Thoracic aorta (tissue), 2 donors: ENCODE measurements at regions not wholly inside any gene's neighbourhood (a gene's known extent, or its start where the extent isn't known, plus 50 kb on each side); places are given as distances from the start of the nearest gene placed in this dataset.

Experiments used
- ATAC-seq: fragments of 150-250 bp; one replicate; pipeline ENCODE4 v1.8.0; 2017; ENCODE audit warnings: low read depth; ENCODE audit not compliant: insufficient number of reproducible peaks, low FRiP score
- DNase-seq: peaks from one replicate; pipeline ENCODE4 v3.0.0-alpha.2; 2020; ENCODE audit warnings: low spot score
- H3K27ac ChIP-seq, 2 donors: fragments of 200-600 bp; sonication (generic); 1 replicate in 1 of 2; 2 replicates in 1 of 2; pipeline ENCODE4 v1.5.1; 2016; ENCODE audit warnings: mild to moderate bottlenecking in 2 of 2, moderate library complexity in 2 of 2
- H3K27me3 ChIP-seq: fragments of 200-600 bp; sonication (generic); replicated peaks from 2 replicates; pipeline ENCODE4 v1.6.0; 2016; ENCODE audit warnings: mild to moderate bottlenecking; ENCODE audit not compliant: insufficient read depth
- H3K36me3 ChIP-seq: fragments of 200-600 bp; sonication (generic); one replicate; pipeline ENCODE4 v1.5.1; 2016
- H3K4me1 ChIP-seq, 2 donors: fragments of 200-600 bp; sonication (generic); 1 replicate in 1 of 2; 2 replicates in 1 of 2; pipeline versions ENCODE4 v1.5.1 to v1.6.0; 2016; ENCODE audit warnings: low read depth in 2 of 2, mild to moderate bottlenecking in 1 of 2; ENCODE audit not compliant: control insufficient read depth in 1 of 2
- H3K4me3 ChIP-seq: fragments of 200-600 bp; sonication (generic); 2 replicates; pipeline ENCODE4 v1.5.1; 2016; ENCODE audit warnings: mild to moderate bottlenecking
- H3K9me3 ChIP-seq: fragments of 200-600 bp; sonication (generic); 2 replicates; pipeline ENCODE4 v1.5.1; 2016
- CTCF ChIP-seq: fragments of 200-600 bp; sonication (generic); IDR thresholded peaks from one replicate; pipeline ENCODE4 v1.5.1; 2019; ENCODE audit warnings: antibody characterized with exemption

GRCh38 chr2:136373029-136373428 is 255.1 kb upstream of the CXCR4 start:
- no peaks in the 10 kb centered on the region for H3K9me3 ChIP-seq
- H3K27ac ChIP-seq: no peak overlapping the region
- ATAC-seq (no peak), DNase-seq (no peak)
- H3K27me3 ChIP-seq: no peaks in the 10 kb centered on the region
- no peak overlapping the region for H3K4me3 ChIP-seq
- no peaks in the 10 kb centered on the region for H3K4me1 ChIP-seq
- no peaks in the 10 kb centered on the region for H3K36me3 ChIP-seq
- no peak for TF ChIP-seq CTCF

- no peaks in the 10 kb centered on the region for H3K27me3 ChIP-seq
- H3K9me3 ChIP-seq: no peaks in the 10 kb centered on the region
- no peak overlapping the region for H3K4me3 ChIP-seq
- peaks cover 0 to 5% of the 10 kb centered on the region in 2 donors for H3K4me1 ChIP-seq
- DNase-seq (no peak), ATAC-seq (no peak)
- no peak for TF ChIP-seq CTCF
- H3K36me3 ChIP-seq: no peaks in the 10 kb centered on the region
- no peak overlapping the region for H3K27ac ChIP-seq
These were observed 246.0 kb upstream of the CXCR4 start for GRCh38 chr2:136363900-136364299.

GRCh38 chr2:136363470-136363869 is 245.5 kb upstream of the CXCR4 start:
- H3K4me3 ChIP-seq: no peak overlapping the region
- peaks cover 0 to 5% of the 10 kb centered on the region in 2 donors for H3K4me1 ChIP-seq
- H3K27ac ChIP-seq: no peak overlapping the region
- no peaks in the 10 kb centered on the region for H3K36me3 ChIP-seq
- no peak for DNase-seq
- H3K27me3 ChIP-seq: no peaks in the 10 kb centered on the region
- TF ChIP-seq CTCF: no peak
- no peaks in the 10 kb centered on the region for H3K9me3 ChIP-seq
- ATAC-seq: no peak

GRCh38 chr2:136362676-136363390 is 244.9 kb upstream of the CXCR4 start:
- Histone ChIP-seq H3K4me3 (no peak overlapping the region), H3K27ac (no peak overlapping the region), H3K36me3 (no peaks in the 10 kb centered on the region), H3K4me1 (peaks cover 0 to 5% of the 10 kb centered on the region in 2 donors), H3K9me3 (no peaks in the 10 kb centered on the region), H3K27me3 (no peaks in the 10 kb centered on the region)
- no peak for ATAC-seq
- TF ChIP-seq CTCF: no peak
- DNase-seq: no peak

GRCh38 chr2:136361521-136361920 is 243.6 kb upstream of the CXCR4 start:
- H3K36me3 ChIP-seq: no peaks in the 10 kb centered on the region
- no peaks in the 10 kb centered on the region for H3K9me3 ChIP-seq
- TF ChIP-seq CTCF: no peak
- no peaks in the 10 kb centered on the region for H3K27me3 ChIP-seq
- no peak for DNase-seq
- ATAC-seq: no peak
- H3K4me3 ChIP-seq: no peak overlapping the region
- H3K27ac ChIP-seq: no peak overlapping the region
- peaks cover 0 to 5% of the 10 kb centered on the region in 2 donors for H3K4me1 ChIP-seq
